Panc1 (cell line): ENCODE measurements at regions not wholly inside any gene's neighbourhood (a gene's known extent, or its start where the extent isn't known, plus 50 kb on each side); places are given as distances from the start of the nearest gene placed in this dataset.

Source experiments
- ATAC-seq: fragments of 200-7000 bp; cut with Tn5 transposase; 2 replicates; pipeline ENCODE4 v1.9.1; 2020; ENCODE audit warnings: mild to moderate bottlenecking, moderate library complexity
- BruUV-seq: library from RNA; stranded (reverse); fragments of 400-500 nt; replicated peaks from 2 replicates; lab custom pipeline; 2021; lab: Mats Ljungman, UMichigan
- CTCF ChIA-PET: fragments of 300-600 bp; sonication (Branson Sonifier 250); formaldehyde crosslinking; loops from one replicate; lab custom pipeline; 2022; ENCODE audit warnings: antibody characterized with exemption; lab: Charles Lee
- POLR2A ChIA-PET: fragments of 300-600 bp; sonication (Branson Sonifier 250); formaldehyde crosslinking; loops from one replicate; lab custom pipeline; 2022; ENCODE audit warnings: antibody characterized with exemption; lab: Charles Lee
- DNase-seq: peaks from one replicate; pipeline ENCODE4 v3.0.0-alpha.2; 2010; ENCODE audit warnings: low read depth, low spot score
- H3K27ac ChIP-seq: 2 replicates; pipeline ENCODE4 v1.5.1; 2011; ENCODE audit warnings: mild to moderate bottlenecking, low read length, inconsistent platforms
- H3K27me3 ChIP-seq: fragments of 200-500 bp; sonication (Bioruptor generic); 2 replicates; pipeline ENCODE4 v1.6.0; 2014; ENCODE audit warnings: low read length, inconsistent platforms; ENCODE audit not compliant: control insufficient read depth, insufficient read depth
- H3K36me3 ChIP-seq: fragments of 200-500 bp; sonication (Bioruptor generic); 2 replicates; pipeline ENCODE4 v1.5.1; 2014; ENCODE audit warnings: inconsistent platforms, mild to moderate bottlenecking, low read length, moderate library complexity; ENCODE audit not compliant: control insufficient read depth, insufficient read depth
- H3K4me1 ChIP-seq: 2 replicates; pipeline ENCODE4 v1.5.1; 2011; ENCODE audit warnings: inconsistent platforms, mild to moderate bottlenecking, low read length, moderate library complexity; ENCODE audit not compliant: control insufficient read depth, insufficient read depth
- H3K4me3 ChIP-seq, 2 experiments: 2 replicates each; pipeline ENCODE4 v1.5.1; 2011 to 2012; ENCODE audit warnings: low read depth in 2 of 2, low read length in 2 of 2, mild to moderate bottlenecking in 2 of 2, inconsistent platforms in 1 of 2, moderate library complexity in 1 of 2
- H3K9me3 ChIP-seq: fragments of 200-500 bp; sonication (Bioruptor generic); 2 replicates; pipeline ENCODE4 v1.5.1; 2014; ENCODE audit warnings: low read depth, mild to moderate bottlenecking, inconsistent platforms, low read length, moderate library complexity; ENCODE audit not compliant: control insufficient read depth, insufficient read depth
- POLR2AphosphoS5 ChIP-seq: IDR thresholded peaks from 2 replicates; pipeline ENCODE4 v1.6.1; 2012; ENCODE audit warnings: mild to moderate bottlenecking, low read depth, low read length, moderate library complexity
- SIN3A ChIP-seq: IDR thresholded peaks from 2 replicates; pipeline ENCODE4 v1.6.1; 2012; ENCODE audit warnings: low read depth, mild to moderate bottlenecking, low read length, moderate library complexity, borderline replicate concordance; ENCODE audit not compliant: insufficient read depth
- TCF7L2 ChIP-seq: IDR thresholded peaks from 2 replicates; pipeline ENCODE4 v1.6.1; 2011; ENCODE audit warnings: mild to moderate bottlenecking, low read depth, low read length, inconsistent platforms
- in situ Hi-C: cut with HindIII; loops from 2 replicates; pipeline ENCODE4 v1.10.0; 2016; ENCODE audit warnings: low sequenced_read_pairs, low pct_unique_long_range_greater_than_20kb
- intact Hi-C: fragments of 100-400 bp; cut with micrococcal nuclease; formaldehyde crosslinking; loops from one replicate; pipeline ENCODE4 v1.10.0; 2022; ENCODE audit not compliant: unreplicated experiment
- TF ChIP-seq, protein P1 (sequence below): fragments of 450-650 bp; IDR thresholded peaks from 2 replicates; pipeline ENCODE4 v1.5.1; 2017; ENCODE audit warnings: mild to moderate bottlenecking
- TF ChIP-seq, protein P2 (sequence below), 2 experiments: IDR thresholded peaks; 2 replicates each; pipeline ENCODE4 v1.6.1; 2011 to 2012; ENCODE audit warnings: low read depth in 2 of 2, control low read depth in 1 of 2, low read length in 1 of 2, mild to moderate bottlenecking in 1 of 2, moderate library complexity in 1 of 2; ENCODE audit not compliant: insufficient read depth in 1 of 2

DNA sequence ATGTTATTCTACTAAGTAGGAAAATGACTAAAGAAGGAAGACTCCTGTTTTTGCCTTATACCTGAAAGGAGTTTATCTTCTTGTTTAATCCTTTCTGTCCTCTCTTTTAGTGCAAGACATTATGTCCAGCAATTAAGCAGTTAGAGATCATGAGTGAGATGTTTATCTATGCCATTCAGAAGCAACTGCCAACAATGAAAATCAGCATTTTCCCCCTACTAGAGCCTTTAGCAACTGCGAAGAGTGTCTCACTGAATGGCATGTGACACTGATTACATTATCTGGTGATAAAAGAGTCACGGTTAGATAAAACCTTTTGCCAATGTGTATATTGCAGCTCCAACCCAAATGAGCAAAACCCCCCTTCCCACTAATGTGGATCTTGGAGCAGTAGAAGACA lies 357.7 kb upstream of the SYT4 start:
- ChIA-PET CTCF (no interaction called here), POLR2A (no interaction called here)
- TF ChIP-seq, protein P1, sequence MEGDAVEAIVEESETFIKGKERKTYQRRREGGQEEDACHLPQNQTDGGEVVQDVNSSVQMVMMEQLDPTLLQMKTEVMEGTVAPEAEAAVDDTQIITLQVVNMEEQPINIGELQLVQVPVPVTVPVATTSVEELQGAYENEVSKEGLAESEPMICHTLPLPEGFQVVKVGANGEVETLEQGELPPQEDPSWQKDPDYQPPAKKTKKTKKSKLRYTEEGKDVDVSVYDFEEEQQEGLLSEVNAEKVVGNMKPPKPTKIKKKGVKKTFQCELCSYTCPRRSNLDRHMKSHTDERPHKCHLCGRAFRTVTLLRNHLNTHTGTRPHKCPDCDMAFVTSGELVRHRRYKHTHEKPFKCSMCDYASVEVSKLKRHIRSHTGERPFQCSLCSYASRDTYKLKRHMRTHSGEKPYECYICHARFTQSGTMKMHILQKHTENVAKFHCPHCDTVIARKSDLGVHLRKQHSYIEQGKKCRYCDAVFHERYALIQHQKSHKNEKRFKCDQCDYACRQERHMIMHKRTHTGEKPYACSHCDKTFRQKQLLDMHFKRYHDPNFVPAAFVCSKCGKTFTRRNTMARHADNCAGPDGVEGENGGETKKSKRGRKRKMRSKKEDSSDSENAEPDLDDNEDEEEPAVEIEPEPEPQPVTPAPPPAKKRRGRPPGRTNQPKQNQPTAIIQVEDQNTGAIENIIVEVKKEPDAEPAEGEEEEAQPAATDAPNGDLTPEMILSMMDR: no peak
- TF ChIP-seq, protein P2, sequence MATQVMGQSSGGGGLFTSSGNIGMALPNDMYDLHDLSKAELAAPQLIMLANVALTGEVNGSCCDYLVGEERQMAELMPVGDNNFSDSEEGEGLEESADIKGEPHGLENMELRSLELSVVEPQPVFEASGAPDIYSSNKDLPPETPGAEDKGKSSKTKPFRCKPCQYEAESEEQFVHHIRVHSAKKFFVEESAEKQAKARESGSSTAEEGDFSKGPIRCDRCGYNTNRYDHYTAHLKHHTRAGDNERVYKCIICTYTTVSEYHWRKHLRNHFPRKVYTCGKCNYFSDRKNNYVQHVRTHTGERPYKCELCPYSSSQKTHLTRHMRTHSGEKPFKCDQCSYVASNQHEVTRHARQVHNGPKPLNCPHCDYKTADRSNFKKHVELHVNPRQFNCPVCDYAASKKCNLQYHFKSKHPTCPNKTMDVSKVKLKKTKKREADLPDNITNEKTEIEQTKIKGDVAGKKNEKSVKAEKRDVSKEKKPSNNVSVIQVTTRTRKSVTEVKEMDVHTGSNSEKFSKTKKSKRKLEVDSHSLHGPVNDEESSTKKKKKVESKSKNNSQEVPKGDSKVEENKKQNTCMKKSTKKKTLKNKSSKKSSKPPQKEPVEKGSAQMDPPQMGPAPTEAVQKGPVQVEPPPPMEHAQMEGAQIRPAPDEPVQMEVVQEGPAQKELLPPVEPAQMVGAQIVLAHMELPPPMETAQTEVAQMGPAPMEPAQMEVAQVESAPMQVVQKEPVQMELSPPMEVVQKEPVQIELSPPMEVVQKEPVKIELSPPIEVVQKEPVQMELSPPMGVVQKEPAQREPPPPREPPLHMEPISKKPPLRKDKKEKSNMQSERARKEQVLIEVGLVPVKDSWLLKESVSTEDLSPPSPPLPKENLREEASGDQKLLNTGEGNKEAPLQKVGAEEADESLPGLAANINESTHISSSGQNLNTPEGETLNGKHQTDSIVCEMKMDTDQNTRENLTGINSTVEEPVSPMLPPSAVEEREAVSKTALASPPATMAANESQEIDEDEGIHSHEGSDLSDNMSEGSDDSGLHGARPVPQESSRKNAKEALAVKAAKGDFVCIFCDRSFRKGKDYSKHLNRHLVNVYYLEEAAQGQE (IDR thresholded peaks at IDR 0.05; ENCODE audit: insufficient read depth in 1 of 2, low read depth in 2 of 2, low read length in 1 of 2): no peak
- TF ChIP-seq TCF7L2 (no peak), SIN3A (no peak), POLR2AphosphoS5 (no peak)
- H3K9me3 ChIP-seq: no peaks in the 10 kb centered on the region
- no peaks in the 10 kb centered on the region for H3K4me1 ChIP-seq
- ATAC-seq (no peak), DNase-seq (no peak)
- no peak overlapping the region for H3K4me3 ChIP-seq
- intact Hi-C loops: no loop called here
- no peak overlapping the region for H3K27ac ChIP-seq
- BruUV-seq: no TSS peak
- H3K36me3 ChIP-seq: no peaks in the 10 kb centered on the region
- H3K27me3 ChIP-seq: no peaks in the 10 kb centered on the region
- in situ Hi-C loops: no loop called here

DNA sequence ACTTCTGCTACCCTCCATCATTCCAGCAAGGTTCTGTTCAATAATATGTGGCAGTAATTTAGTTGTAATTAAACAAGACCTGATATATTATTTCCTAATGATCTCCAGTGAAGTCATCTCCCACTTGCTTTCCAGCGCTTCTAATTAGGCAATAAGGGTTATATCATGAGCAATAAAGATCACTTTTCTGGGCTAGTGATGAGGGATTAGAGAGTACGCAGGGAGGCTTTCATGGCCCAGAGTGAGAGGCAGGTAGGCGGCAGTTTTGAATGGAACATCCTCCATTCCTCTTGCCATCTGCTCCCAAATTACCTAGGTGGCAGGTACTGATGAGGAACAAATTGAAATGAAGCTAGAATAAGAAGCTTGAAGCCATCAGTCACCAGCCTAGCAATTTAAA lies 358.1 kb upstream of the SYT4 start:
- in situ Hi-C loops: no loop called here
- H3K4me3 ChIP-seq: no peak overlapping the region

More for the DNA sequence above, 358.1 kb upstream of the SYT4 start:
- Histone ChIP-seq H3K9me3 (no peaks in the 10 kb centered on the region), H3K36me3 (no peaks in the 10 kb centered on the region), H3K4me1 (no peaks in the 10 kb centered on the region), H3K27ac (no peak overlapping the region), H3K27me3 (no peaks in the 10 kb centered on the region)
- CTCF ChIA-PET: no interaction called here
- POLR2A ChIA-PET: no interaction called here
- intact Hi-C loops: no loop called here
- no peak for ATAC-seq
- TF ChIP-seq, protein P1: no peak
- TF ChIP-seq POLR2AphosphoS5: no peak
- TF ChIP-seq, protein P2 (IDR thresholded peaks at IDR 0.05; ENCODE audit: insufficient read depth in 1 of 2, low read depth in 2 of 2, low read length in 1 of 2): no peak
- DNase-seq: no peak
- BruUV-seq: no TSS peak
